ENCODE measurements at regions not wholly inside any gene's neighbourhood (a gene's known extent, or its start where the extent isn't known, plus 50 kb on each side); places are given as distances from the start of the nearest gene placed in this dataset.

DNA sequence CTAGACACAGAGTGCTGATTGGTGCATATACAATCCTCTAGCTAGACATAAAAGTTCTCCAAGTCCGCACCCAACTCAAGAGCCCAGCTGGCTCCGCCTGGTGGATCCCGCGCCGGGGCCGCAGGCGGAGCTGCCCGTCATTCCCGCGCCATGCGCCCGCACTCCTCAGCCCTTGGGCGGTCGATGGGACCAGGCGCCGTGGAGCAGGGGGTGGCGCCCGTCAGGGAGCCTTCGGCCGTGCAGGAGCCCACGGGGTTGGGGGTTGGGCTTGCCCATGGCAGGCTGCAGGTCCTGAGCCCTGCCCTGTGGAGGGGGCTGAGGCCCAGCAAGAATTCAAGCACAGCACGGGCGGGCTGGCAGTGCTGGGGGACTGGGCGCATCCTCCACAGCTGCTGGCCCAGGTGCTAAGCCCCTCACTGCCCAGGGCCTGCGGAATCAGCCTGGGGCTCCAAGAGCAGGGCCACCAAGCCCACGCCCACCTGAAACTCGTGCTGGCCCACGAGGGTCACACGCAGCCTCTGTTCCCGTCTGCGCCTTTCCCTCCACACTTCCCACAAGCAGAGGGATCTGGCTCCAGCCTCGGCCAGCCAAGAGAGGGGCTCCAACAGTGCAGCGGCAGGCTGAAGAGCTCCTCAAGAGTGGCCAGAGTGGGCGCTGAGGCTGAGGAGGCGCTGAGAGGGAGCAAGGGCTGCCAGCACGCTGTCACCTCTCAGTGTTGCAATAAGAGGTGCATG is 604.2 kb upstream of the POM121L12 start:
- in situ Hi-C loops (cut with MboI; ENCODE audit: low pct_ligation_motif_present in 1 of 4, low pct_unique_long_range_greater_than_20kb in 1 of 4, low sequenced_read_pairs in 3 of 4) (no loop called here), intact Hi-C loops (cut with DNase I; ENCODE audit: low total_unique reads) (no loop called here)
- DNase-seq: no peak
- no peak overlapping the region for H3K4me3 ChIP-seq
- H3K36me3 ChIP-seq: no peaks in the 10 kb centered on the region
- TF ChIP-seq POLR2AphosphoS5 (IDR thresholded peaks at IDR 0.05) (no peak), EP300 (IDR thresholded peaks at IDR 0.05; ENCODE audit: low read depth) (no peak), POLR2A (IDR thresholded peaks at IDR 0.05) (no peak)
- TF ChIP-seq, protein P1, sequence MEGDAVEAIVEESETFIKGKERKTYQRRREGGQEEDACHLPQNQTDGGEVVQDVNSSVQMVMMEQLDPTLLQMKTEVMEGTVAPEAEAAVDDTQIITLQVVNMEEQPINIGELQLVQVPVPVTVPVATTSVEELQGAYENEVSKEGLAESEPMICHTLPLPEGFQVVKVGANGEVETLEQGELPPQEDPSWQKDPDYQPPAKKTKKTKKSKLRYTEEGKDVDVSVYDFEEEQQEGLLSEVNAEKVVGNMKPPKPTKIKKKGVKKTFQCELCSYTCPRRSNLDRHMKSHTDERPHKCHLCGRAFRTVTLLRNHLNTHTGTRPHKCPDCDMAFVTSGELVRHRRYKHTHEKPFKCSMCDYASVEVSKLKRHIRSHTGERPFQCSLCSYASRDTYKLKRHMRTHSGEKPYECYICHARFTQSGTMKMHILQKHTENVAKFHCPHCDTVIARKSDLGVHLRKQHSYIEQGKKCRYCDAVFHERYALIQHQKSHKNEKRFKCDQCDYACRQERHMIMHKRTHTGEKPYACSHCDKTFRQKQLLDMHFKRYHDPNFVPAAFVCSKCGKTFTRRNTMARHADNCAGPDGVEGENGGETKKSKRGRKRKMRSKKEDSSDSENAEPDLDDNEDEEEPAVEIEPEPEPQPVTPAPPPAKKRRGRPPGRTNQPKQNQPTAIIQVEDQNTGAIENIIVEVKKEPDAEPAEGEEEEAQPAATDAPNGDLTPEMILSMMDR (IDR thresholded peaks at IDR 0.05): no peak
- H3K27me3 ChIP-seq: no peaks in the 10 kb centered on the region
- 91% methylated on average over 27 of the region's 36 CpGs; no CpG with 5 or more reads in 1 of the 2 donors for WGBS, 2 donors (ENCODE audit: low coverage in 1 of 2)
- no peaks in the 10 kb centered on the region for H3K9me3 ChIP-seq
- H3K27ac ChIP-seq: no peak overlapping the region
- H3K4me1 ChIP-seq: no peaks in the 10 kb centered on the region

DNA sequence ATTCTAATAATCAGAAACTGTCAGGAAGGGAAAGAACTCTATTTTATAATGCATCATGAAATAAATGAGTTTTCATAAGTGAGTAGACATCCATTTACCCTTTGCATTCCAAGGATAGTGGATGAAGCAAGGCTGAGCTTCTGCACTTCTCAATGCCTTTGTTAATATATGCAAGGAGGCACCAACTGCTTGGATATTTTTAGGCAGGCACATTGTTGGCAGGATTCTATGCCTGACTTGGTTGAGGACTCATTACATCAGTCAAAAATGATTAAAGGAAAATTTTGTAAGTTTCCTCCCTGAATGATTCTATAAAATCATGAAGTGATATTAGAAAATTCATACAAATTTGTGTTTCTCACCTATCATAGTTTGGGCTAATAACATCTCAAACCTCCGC is 612.2 kb upstream of the POM121L12 start:
- Histone ChIP-seq H3K27ac (no peak overlapping the region), H3K27me3 (no peaks in the 10 kb centered on the region), H3K9me3 (no peaks in the 10 kb centered on the region), H3K4me3 (no peak overlapping the region), H3K4me1 (no peaks in the 10 kb centered on the region), H3K36me3 (no peaks in the 10 kb centered on the region)
- no peak for DNase-seq
- intact Hi-C loops (cut with DNase I; ENCODE audit: low total_unique reads) (no loop called here), in situ Hi-C loops (cut with MboI; ENCODE audit: low pct_ligation_motif_present in 1 of 4, low pct_unique_long_range_greater_than_20kb in 1 of 4, low sequenced_read_pairs in 3 of 4) (no loop called here)
- WGBS, 2 donors (ENCODE audit: low coverage in 1 of 2): 93% methylated on average over 1 of the region's 1 CpG; no CpG with 5 or more reads in 1 of the 2 donors
- TF ChIP-seq EP300 (IDR thresholded peaks at IDR 0.05; ENCODE audit: low read depth): no peak
- TF ChIP-seq, protein P1 (IDR thresholded peaks at IDR 0.05): no peak
- TF ChIP-seq POLR2AphosphoS5 (IDR thresholded peaks at IDR 0.05): no peak
- TF ChIP-seq POLR2A (IDR thresholded peaks at IDR 0.05): no peak

DNA sequence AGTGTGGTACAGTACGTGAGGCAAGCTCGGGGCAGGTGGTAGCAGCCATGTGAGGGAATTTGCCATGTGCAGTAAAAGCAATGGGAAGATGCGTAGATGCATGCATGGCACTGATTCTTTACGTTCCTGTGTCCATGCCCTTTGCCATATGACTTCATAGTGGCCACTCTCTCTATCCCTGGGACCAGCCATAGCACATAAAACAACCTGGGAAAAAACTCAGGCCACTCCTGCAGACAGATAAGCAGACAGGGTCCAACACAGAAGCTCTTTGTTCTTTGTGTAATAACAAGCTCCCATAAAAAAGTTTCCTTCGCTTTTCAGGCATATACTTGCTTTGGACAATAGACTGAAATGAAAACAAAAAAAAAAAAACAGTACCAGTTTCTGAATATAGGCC is 622.4 kb upstream of the POM121L12 start:
- Histone ChIP-seq H3K9me3 (no peaks in the 10 kb centered on the region), H3K27me3 (no peaks in the 10 kb centered on the region), H3K4me3 (no peak overlapping the region), H3K4me1 (no peaks in the 10 kb centered on the region), H3K27ac (no peak overlapping the region), H3K36me3 (no peaks in the 10 kb centered on the region)
- intact Hi-C loops (cut with DNase I; ENCODE audit: low total_unique reads) (no loop called here), in situ Hi-C loops (cut with MboI; ENCODE audit: low pct_ligation_motif_present in 1 of 4, low pct_unique_long_range_greater_than_20kb in 1 of 4, low sequenced_read_pairs in 3 of 4) (no loop called here)
- WGBS, 2 donors (ENCODE audit: low coverage in 1 of 2): 21 to 39% methylated on average over 5 of the region's 5 CpGs
- DNase-seq: no peak
- TF ChIP-seq POLR2A (IDR thresholded peaks at IDR 0.05) (no peak), EP300 (IDR thresholded peaks at IDR 0.05; ENCODE audit: low read depth) (no peak), POLR2AphosphoS5 (IDR thresholded peaks at IDR 0.05) (no peak)
- TF ChIP-seq, protein P1 (IDR thresholded peaks at IDR 0.05): no peak

DNA sequence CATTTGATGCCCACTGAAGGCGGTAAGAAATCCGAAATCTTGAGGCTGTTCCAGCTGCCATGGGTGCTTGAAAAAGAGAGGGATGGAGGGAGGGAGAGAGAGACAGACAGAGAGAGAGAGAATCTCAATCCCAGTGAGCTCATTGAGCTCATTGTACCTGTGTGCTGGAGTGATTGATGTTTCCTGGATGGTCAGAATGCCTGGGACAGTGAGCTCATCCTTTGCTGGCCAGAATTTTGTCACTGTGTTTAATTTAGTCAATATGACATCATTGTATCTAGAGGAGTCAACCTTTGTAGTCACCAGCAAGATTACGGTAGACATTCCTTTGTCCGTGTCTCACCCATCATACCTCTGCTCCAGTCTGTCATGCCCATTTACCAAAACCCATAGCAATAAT is 625.4 kb upstream of the POM121L12 start:
- intact Hi-C loops (cut with DNase I; ENCODE audit: low total_unique reads) (no loop called here), in situ Hi-C loops (cut with MboI; ENCODE audit: low pct_ligation_motif_present in 1 of 4, low pct_unique_long_range_greater_than_20kb in 1 of 4, low sequenced_read_pairs in 3 of 4) (no loop called here)
- H3K9me3 ChIP-seq: no peaks in the 10 kb centered on the region
- 89 to 96% methylated on average over 4 of the region's 4 CpGs for WGBS, 2 donors (ENCODE audit: low coverage in 1 of 2)
- DNase-seq: no peak
- no peak overlapping the region for H3K27ac ChIP-seq
- no peak overlapping the region for H3K4me3 ChIP-seq
- H3K27me3 ChIP-seq: no peaks in the 10 kb centered on the region
- no peaks in the 10 kb centered on the region for H3K4me1 ChIP-seq
- TF ChIP-seq POLR2A (IDR thresholded peaks at IDR 0.05) (no peak), POLR2AphosphoS5 (IDR thresholded peaks at IDR 0.05) (no peak), EP300 (IDR thresholded peaks at IDR 0.05; ENCODE audit: low read depth) (no peak)
- TF ChIP-seq, protein P1 (IDR thresholded peaks at IDR 0.05): no peak
- H3K36me3 ChIP-seq: no peaks in the 10 kb centered on the region
